HEK293T (cell line): ENCODE measurements at regions not wholly inside any gene's neighbourhood (a gene's known extent, or its start where the extent isn't known, plus 50 kb on each side); places are given as distances from the start of the nearest gene placed in this dataset.

Source experiments
- CTCF ChIA-PET: fragments of 350-600 bp; formaldehyde crosslinking; extraction: SDS; loops from one replicate; lab custom pipeline; 2021; ENCODE audit warnings: antibody characterized with exemption, inconsistent platforms; lab: Yijun Ruan, JAX
- POLR2A ChIA-PET: fragments of 350-600 bp; formaldehyde crosslinking; extraction: SDS; loops from one replicate; lab custom pipeline; 2020; ENCODE audit warnings: antibody characterized with exemption, inconsistent platforms; lab: Yijun Ruan, JAX
- DNase-seq: peaks from one replicate; pipeline ENCODE4 v3.0.0; 2012; ENCODE audit warnings: mixed read lengths; ENCODE audit errors: extremely low spot score
- ARNT ChIP-seq: fragments of 450-650 bp; IDR thresholded peaks from 2 replicates; pipeline ENCODE4 v1.6.1; 2017; ENCODE audit warnings: mild to moderate bottlenecking
- BHLHE40 ChIP-seq: fragments of 450-650 bp; IDR thresholded peaks from 2 replicates; pipeline ENCODE4 v1.6.1; 2016; ENCODE audit warnings: mild to moderate bottlenecking, moderate library complexity, borderline replicate concordance
- CTBP1 ChIP-seq: fragments of 450-650 bp; IDR thresholded peaks from 2 replicates; pipeline ENCODE4 v1.6.1; 2016; ENCODE audit warnings: borderline replicate concordance
- ELF4 ChIP-seq: fragments of 450-650 bp; IDR thresholded peaks from 2 replicates; pipeline ENCODE4 v1.6.1; 2017; ENCODE audit warnings: antibody characterized with exemption
- FOXA1 ChIP-seq: fragments of 450-650 bp; IDR thresholded peaks from 2 replicates; pipeline ENCODE4 v1.6.1; 2016; ENCODE audit warnings: mild to moderate bottlenecking
- FOXK2 ChIP-seq: fragments of 450-650 bp; IDR thresholded peaks from 2 replicates; pipeline ENCODE4 v1.6.1; 2016; ENCODE audit warnings: mild to moderate bottlenecking
- FOXM1 ChIP-seq: fragments of 450-650 bp; IDR thresholded peaks from 2 replicates; pipeline ENCODE4 v1.6.1; 2017; ENCODE audit warnings: mild to moderate bottlenecking, borderline replicate concordance
- HDGF ChIP-seq: fragments of 450-650 bp; IDR thresholded peaks from 2 replicates; pipeline ENCODE4 v1.6.1; 2017; ENCODE audit warnings: antibody characterized with exemption, borderline replicate concordance
- L3MBTL2 ChIP-seq: fragments of 450-650 bp; conservative IDR thresholded peaks from 2 replicates; pipeline ENCODE4 v1.6.1; 2016; ENCODE audit warnings: mild to moderate bottlenecking
- LEF1 ChIP-seq: fragments of 450-650 bp; IDR thresholded peaks from 2 replicates; pipeline ENCODE4 v1.6.1; 2017; ENCODE audit warnings: mild to moderate bottlenecking, borderline replicate concordance
- NFRKB ChIP-seq: fragments of 450-650 bp; IDR thresholded peaks from 2 replicates; pipeline ENCODE4 v1.6.1; 2016; ENCODE audit warnings: mild to moderate bottlenecking, moderate library complexity
- PKNOX1 ChIP-seq: fragments of 450-650 bp; IDR thresholded peaks from 2 replicates; pipeline ENCODE4 v1.6.1; 2016
- SP1 ChIP-seq: fragments of 450-650 bp; IDR thresholded peaks from 2 replicates; pipeline ENCODE4 v1.6.1; 2017
- SUZ12 ChIP-seq: fragments of 450-650 bp; IDR thresholded peaks from 2 replicates; pipeline ENCODE4 v1.6.1; 2016; ENCODE audit warnings: mild to moderate bottlenecking
- TARDBP ChIP-seq: fragments of 450-650 bp; IDR thresholded peaks from 2 replicates; pipeline ENCODE4 v1.6.1; 2016
- ZNF384 ChIP-seq: fragments of 450-650 bp; IDR thresholded peaks from 2 replicates; pipeline ENCODE4 v1.6.1; 2016

- ChIA-PET POLR2A (no interaction called here), CTCF (no interaction called here)
- no peak for TF ChIP-seq CTBP1
- no peak for TF ChIP-seq NFRKB
- no peak for TF ChIP-seq L3MBTL2
- TF ChIP-seq LEF1, result no peak
- no peak for TF ChIP-seq ZNF384
- no peak for TF ChIP-seq SP1
- no peak for TF ChIP-seq BHLHE40
- TF ChIP-seq PKNOX1, result no peak
- TF ChIP-seq ARNT, result no peak
- no peak for TF ChIP-seq ELF4
- no peak for TF ChIP-seq FOXM1
- no peak for TF ChIP-seq HDGF
- TF ChIP-seq SUZ12, result no peak
- TF ChIP-seq TARDBP, result no peak
- no peak for TF ChIP-seq FOXA1
- no peak for TF ChIP-seq FOXK2
- no peak for DNase-seq
Measured at GRCh38 chr5:165576678-165577275, 2071.4 kb downstream of the MAT2B start.

GRCh38 chr5:165579911-165580310 lies 2074.5 kb downstream of the MAT2B start:
- POLR2A ChIA-PET, result no interaction called here
- CTCF ChIA-PET, result no interaction called here
- no peak for DNase-seq
- TF ChIP-seq L3MBTL2 (no peak), ARNT (no peak), FOXM1 (no peak), NFRKB (no peak), BHLHE40 (no peak), TARDBP (no peak), FOXK2 (no peak), CTBP1 (no peak), HDGF (no peak), ELF4 (no peak), LEF1 (no peak), SUZ12 (no peak), FOXA1 (no peak)

- TF ChIP-seq ARNT, result no peak
- no peak for TF ChIP-seq ZNF384
- TF ChIP-seq TARDBP, result no peak
- TF ChIP-seq FOXA1, result no peak
- no peak for TF ChIP-seq PKNOX1
- no peak for TF ChIP-seq CTBP1
- no peak for TF ChIP-seq HDGF
- no peak for TF ChIP-seq FOXK2
- no peak for TF ChIP-seq FOXM1
- no peak for TF ChIP-seq BHLHE40
- no peak for TF ChIP-seq SP1
- TF ChIP-seq ELF4, result no peak
- TF ChIP-seq LEF1, result no peak
- no peak for TF ChIP-seq SUZ12
- TF ChIP-seq NFRKB, result no peak
- TF ChIP-seq L3MBTL2, result no peak
- no peak for DNase-seq
- ChIA-PET POLR2A (no interaction called here), CTCF (no interaction called here)
Measured at GRCh38 chr5:165594693-165595092, 2089.3 kb downstream of the MAT2B start.

GRCh38 chr5:165602529-165602928 lies 2097.1 kb downstream of the MAT2B start:
- CTCF ChIA-PET, result no interaction called here
- no peak for DNase-seq
- POLR2A ChIA-PET, result no interaction called here
- TF ChIP-seq NFRKB, result no peak
- no peak for TF ChIP-seq L3MBTL2
- no peak for TF ChIP-seq LEF1
- no peak for TF ChIP-seq FOXK2

GRCh38 chr5:165607026-165607425 lies 2101.6 kb downstream of the MAT2B start:
- ChIA-PET POLR2A (no interaction called here), CTCF (no interaction called here)
- no peak for DNase-seq
- TF ChIP-seq ARNT (no peak), BHLHE40 (no peak), FOXA1 (no peak), CTBP1 (no peak), NFRKB (no peak), FOXM1 (no peak), PKNOX1 (no peak), LEF1 (no peak), ELF4 (no peak), L3MBTL2 (no peak), SP1 (no peak), ZNF384 (no peak)

- CTCF ChIA-PET, result no interaction called here
- POLR2A ChIA-PET, result no interaction called here
- TF ChIP-seq TARDBP (no peak), LEF1 (no peak), NFRKB (no peak), ARNT (no peak), ELF4 (no peak)
- no peak for DNase-seq
Measured at GRCh38 chr5:165609871-165610270, 2104.5 kb downstream of the MAT2B start.
